Transverse colon (tissue), 4 donors: ENCODE measurements at regions not wholly inside any gene's neighbourhood (a gene's known extent, or its start where the extent isn't known, plus 50 kb on each side); places are given as distances from the start of the nearest gene placed in this dataset.
"Not testable (repeated sequence)": the region's sequence is repeated elsewhere in the genome, so short reads cannot be mapped to it uniquely, and the experiment has no call there.

Source experiments
- CTCF ChIP-seq, 5 experiments: fragments of 200-600 bp in 3 of 5; fragments of 450-650 bp in 2 of 5; sonication (generic) in 3 of 5; IDR thresholded peaks; 1 replicate in 2 of 5; 2 replicates in 3 of 5; pipeline ENCODE4 v1.5.1; 2016 to 2017; ENCODE audit warnings: antibody characterized with exemption in 5 of 5, inconsistent platforms in 3 of 5, mild to moderate bottlenecking in 2 of 5, moderate library complexity in 1 of 5
- EP300 ChIP-seq: sonication (generic); formaldehyde crosslinking; IDR thresholded peaks from one replicate; pipeline ENCODE4 v1.6.1; 2017; ENCODE audit warnings: antibody characterized with exemption, low read depth
- POLR2A ChIP-seq: fragments of 450-650 bp; IDR thresholded peaks from one replicate; pipeline ENCODE4 v1.6.1; 2016; ENCODE audit warnings: antibody characterized with exemption, mild to moderate bottlenecking, moderate library complexity
- POLR2AphosphoS5 ChIP-seq, 3 donors: sonication (generic); formaldehyde crosslinking; IDR thresholded peaks; one replicate each; pipeline ENCODE4 v1.6.1; 2016; ENCODE audit warnings: antibody characterized with exemption in 3 of 3

GRCh38 chr1:25116117-25116516 lies 116.2 kb downstream of the SYF2 start:
- not testable (repeated sequence) for TF ChIP-seq CTCF (IDR thresholded peaks at IDR 0.05); EP300; POLR2A; POLR2AphosphoS5 (IDR thresholded peaks at IDR 0.05)
